ENCODE measurements at regions not wholly inside any gene's neighbourhood (a gene's known extent, or its start where the extent isn't known, plus 50 kb on each side); places are given as distances from the start of the nearest gene placed in this dataset.
"Not testable (repeated sequence)": the region's sequence is repeated elsewhere in the genome, so short reads cannot be mapped to it uniquely, and the experiment has no call there.

- no peak for DNase-seq
Observed at GRCh38 chr3:152724270-152724669, 110.7 kb upstream of the P2RY1 start.

GRCh38 chr3:152728231-152728980 is 106.5 kb upstream of the P2RY1 start:
- DNase-seq = no peak

DNA sequence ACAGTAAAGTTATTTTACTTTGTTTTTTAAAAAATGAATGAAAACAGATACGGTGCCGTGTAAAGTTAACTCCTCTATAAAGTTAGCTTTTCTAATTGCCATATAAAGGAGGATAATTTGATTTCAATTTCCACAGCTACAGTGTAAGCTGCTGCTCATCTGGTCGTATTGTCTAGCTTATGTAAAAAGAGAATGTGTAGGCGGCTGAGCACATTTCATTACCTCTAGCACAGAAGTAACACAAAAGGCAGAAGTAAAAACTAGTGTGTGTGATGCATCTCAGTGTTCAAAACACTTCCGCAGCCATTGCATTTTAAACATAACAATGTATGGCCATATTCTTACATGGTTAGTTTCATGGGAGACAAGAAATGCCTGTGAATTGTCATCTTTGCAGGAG is 105.0 kb upstream of the P2RY1 start:
- no peak for DNase-seq

- DNase-seq = no peak
Observed at GRCh38 chr3:152731511-152731910, 103.4 kb upstream of the P2RY1 start.

DNA sequence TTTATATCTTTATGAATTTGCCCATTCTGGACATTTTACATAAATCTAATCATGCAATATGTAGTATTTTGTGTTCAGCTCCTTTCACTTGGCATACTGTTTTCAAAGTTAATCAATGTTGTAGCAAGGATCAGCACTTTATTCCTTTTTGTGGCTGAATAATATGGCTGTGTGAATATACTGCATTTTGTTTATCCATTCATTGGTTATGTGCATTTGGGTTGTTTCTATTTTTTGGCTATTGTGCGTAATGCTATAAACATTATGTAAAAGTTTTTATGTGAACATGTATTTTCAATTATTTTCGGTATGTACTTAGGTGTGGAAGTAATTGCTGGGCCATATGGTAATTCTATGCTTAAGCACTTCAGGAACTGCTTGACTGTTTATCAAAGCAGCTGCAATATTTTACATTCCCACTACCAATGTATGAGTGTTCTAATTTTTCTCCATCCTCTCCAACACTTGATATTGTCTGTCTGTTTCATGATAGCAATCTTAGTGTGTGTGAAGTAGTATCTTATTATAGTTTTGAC is 101.3 kb upstream of the P2RY1 start:
- no peak for DNase-seq

DNA sequence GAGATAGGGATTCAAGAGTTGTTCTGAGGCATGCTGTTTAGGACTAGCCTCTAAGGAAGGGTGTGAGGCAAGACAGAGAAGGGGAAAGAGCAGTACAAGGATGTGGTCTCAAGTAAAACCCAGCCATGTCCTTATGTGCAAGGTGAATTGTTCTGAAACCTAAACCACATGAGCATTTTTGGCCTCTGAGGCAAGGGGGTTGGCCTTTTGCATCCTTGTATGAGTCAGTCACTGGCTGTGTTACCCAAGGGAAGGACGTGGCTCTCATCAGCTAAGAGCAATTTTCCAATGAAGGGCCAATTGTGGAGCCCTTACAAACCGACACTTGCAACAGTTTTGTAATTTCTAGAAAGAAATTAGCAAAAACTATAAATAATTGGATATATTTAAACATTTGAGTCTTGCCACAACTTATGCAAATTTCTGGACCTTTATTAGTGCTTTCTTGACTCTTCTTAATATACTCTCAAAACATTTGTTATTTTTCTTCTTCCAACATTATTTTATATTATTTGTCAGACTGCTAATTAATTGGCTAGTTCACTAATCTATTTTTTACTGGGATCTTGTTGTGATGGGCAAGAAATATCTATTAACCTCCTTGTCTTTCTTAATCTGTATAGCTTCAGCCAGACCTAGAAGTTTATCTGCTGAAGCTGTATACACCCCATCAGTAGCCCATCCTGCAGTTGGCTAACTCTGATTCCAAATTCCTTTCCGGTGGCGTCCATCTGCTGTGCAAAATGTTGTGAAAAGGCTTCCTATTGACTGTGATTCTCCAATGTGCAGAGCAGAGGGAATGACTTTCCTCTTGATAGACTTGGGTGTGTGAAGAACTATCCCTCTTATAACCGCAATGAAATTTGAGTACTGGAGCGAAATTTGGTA is 97.7 kb upstream of the P2RY1 start:
- DNase-seq = no peak

DNA sequence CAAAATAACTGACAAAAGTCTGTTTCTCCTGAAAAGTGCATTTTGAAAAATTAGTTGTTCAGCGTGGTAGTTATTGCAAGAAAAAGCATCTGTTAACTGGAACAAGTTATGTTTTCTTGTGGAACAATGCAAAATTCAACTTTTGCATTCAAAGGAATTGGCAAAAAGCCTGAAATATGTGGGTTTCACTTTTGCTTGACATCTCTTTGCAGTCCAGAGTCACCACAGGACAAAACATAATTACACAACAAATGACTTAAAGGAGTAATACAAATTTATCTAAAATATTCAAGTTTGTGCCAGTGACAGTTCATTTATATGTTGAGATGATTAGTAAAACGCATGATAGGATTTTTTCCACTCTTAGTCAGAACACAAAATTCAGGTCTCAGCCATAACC is 96.3 kb upstream of the P2RY1 start:
- DNase-seq = no peak

GRCh38 chr3:152742368-152743347 is 92.3 kb upstream of the P2RY1 start:
- DNase-seq = no peak

- DNase-seq = no peak
Observed at GRCh38 chr3:152745646-152746045, 89.3 kb upstream of the P2RY1 start.

GRCh38 chr3:152754303-152754702 is 80.6 kb upstream of the P2RY1 start:
- no peak for DNase-seq

DNA sequence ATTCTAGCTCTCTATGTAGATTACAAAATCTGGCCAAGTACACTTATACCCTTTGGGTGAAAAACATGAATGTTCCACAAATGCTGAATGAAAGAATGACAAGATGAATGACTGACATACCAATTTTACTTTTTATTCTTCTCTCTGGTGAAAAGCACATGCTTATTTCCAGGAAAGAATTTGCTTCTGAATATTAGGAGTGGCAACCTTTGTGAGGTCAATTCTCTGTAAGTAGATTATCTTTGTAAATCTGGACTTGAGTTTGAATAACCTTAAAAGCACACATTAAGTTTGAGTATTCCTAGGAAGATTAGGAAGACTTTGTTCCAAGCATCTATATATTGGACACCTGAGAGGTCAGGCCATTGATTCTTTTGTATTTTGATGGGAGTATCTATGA is 78.1 kb upstream of the P2RY1 start:
- DNase-seq = no peak

GRCh38 chr3:152760024-152760563 is 74.8 kb upstream of the P2RY1 start:
- no peak for DNase-seq

DNA sequence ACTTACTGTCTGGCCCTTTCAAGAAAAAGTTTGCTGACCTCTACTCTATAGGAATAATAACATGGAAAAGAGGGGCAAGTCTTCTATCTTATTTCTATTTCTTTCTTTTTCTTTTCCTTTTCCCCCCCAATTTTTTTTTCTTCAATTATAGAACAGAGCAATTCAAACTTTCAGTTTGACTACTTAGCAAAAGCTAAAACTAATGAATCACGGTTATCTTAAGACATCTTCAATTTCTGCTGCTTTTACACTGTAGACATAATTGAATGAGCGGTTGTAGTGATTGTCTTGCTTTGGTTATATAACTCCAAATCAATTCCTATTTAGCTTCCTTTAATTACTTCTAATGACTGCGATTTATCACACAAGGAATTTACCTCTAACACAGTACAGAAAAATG is 74.3 kb upstream of the P2RY1 start:
- no peak for DNase-seq

DNA sequence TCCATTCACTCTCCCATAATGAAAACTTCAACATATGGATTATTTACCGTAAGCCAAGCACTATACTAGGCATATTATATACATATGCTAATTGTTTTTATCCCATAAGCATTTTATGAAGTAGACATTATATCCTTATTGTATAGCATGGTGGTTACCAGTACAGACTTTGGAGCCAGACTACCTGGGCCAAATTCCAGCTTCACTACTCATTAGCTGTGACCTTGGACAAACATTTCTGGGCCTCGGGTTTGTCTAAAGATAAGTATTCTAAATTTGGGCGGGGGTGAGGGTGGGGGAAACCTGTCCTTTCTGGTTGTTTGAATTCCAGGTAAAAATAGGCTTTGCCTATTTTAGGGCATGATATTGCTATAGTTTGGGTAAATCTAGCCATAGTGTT is 66.5 kb upstream of the P2RY1 start:
- DNase-seq = no peak

DNA sequence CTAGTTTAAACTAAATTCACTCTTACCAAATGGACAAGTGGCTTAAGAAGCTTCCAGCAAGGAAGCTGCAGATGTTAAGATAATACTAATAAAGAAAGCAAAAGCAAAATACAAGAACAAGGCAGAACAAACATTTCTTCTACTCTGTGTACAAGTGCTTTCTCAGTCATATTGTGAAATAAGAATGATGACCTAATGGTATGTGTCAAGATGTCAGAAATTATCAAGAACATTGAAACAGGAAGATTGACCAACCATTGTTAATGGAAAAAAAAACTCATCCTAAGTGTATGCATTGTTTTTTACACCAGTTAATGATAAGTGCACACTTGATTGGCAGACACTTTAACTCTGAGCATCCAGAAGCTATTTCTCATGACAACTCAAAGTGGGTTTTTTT is 65.4 kb upstream of the P2RY1 start:
- no peak for DNase-seq

DNA sequence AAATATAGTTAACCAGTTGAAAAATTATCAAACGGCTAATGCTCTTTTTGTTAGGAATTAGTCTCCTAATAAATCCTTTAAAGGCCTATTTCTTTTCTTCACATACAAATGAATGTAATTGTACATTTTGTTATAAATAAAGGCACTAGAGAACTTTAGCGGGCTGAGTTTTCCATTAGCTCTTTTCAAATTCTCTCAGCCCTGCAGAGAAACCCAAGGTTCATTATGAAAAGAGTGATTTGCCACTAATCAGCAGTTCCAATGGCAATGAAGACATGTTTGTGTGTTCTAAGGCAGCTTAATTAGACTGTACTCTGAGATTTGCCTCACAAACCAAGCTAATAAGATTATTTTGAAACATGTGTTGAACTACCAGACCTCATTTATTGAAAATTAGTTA is 64.6 kb upstream of the P2RY1 start:
- DNase-seq = no peak

GRCh38 chr3:152771120-152771519 is 63.8 kb upstream of the P2RY1 start:
- DNase-seq = no peak

DNA sequence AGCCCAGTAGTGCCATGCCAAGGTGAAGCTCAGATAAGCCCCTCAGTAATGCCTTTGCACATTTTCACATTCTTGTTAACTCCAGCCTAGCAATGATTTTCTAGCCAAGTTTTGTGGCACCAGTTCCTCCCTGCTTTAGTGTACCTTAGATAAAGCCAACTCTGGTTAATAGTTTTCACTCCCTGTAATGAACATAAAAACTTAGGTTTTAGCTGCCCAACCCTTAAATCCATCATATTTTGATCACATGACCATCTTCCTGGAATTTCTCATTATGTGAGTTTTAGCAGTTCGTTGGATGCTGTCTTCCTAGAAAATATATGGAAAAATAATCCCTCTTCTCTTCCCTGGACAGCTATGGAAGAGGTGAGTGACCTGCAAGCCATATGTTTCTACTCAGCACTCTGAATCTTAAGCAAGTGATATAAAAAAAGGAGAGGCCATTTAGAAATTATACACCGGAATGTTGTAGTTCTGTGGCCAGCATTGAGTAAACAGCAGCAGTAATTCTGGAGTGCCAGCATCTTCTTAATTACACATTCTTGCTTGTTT is 62.2 kb upstream of the P2RY1 start:
- no peak for DNase-seq

DNA sequence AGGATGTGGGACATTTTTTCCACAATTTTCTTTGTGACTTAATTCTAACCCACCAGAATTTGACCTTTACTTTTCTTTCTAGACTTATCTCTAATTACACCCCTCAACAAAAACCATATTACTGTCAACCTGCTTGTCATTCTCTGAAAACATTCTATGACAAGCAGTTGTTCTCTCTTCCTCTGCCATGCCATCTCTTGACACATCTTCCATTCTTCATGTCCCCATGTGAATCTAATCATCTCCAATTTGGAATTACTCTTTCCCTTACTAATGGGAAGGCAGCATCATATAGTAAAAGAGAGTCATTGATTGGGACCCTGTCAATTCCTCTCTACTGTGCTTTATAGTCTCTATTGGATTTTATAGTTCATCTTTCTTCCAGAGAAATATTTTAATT is 61.3 kb upstream of the P2RY1 start:
- DNase-seq = no peak

DNA sequence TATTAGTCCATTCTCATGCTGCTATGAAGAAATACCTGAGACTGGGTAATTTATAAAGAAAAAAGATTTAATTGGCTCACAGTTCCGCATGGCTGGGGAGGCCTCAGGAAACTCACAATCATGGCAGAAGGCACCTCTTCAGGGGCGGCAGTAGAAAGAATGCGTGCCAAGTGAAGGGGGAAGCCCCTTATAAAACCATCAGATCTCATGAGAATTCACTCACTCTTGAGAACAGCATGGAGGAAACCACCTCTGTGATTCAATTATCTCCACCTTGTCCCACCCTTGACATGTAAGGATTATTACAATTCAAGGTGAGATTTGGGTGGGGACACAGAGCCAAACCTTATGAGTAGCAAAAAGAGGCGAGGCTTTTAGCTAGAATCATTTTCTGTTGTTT is 60.7 kb upstream of the P2RY1 start:
- DNase-seq = not testable (repeated sequence)

GRCh38 chr3:152778022-152778421 is 56.9 kb upstream of the P2RY1 start:
- DNase-seq = no peak

GRCh38 chr3:152779653-152780052 is 55.3 kb upstream of the P2RY1 start:
- no peak for DNase-seq
